ENCODE measurements at regions not wholly inside any gene's neighbourhood (a gene's known extent, or its start where the extent isn't known, plus 50 kb on each side); places are given as distances from the start of the nearest gene placed in this dataset.
A peak's percentile ranks its signal among the peaks of the same experiment; 100 is the strongest.
"Not testable (repeated sequence)": the region's sequence is repeated elsewhere in the genome, so short reads cannot be mapped to it uniquely, and the experiment has no call there.

DNA sequence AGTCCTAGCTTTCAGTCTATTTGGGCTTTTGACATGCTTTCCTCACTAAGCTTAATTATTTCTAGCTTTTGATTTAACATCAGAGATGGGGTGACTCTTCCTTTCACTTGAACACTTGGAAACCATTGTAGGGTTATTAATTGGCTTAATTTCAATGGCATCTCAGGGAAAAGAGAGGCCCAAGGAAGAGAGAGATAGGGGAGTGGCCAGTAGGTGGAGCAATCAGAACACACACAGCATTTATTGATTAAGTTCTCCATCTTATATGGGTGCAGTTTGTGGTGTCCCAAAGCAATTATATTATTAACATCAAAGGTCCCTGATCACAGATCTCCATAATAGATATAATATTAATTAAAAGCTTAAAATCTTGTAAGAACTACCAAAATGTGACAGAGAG, 1466.1 kb upstream of the SEL1L start:
- Histone ChIP-seq H3K9me3 (ENCODE audit: control insufficient read depth in 2 of 3, insufficient read depth in 1 of 3, low read length in 3 of 3) (no peaks in the 10 kb centered on the region), H3K9ac (ENCODE audit: low read length in 3 of 3) (no peak overlapping the region), H3K27me3 (ENCODE audit: control insufficient read depth, insufficient read depth, low read length) (no peaks in the 10 kb centered on the region), H3K4me3 (ENCODE audit: low read length in 3 of 3) (no peak overlapping the region), H3K4me1 (ENCODE audit: control insufficient read depth in 2 of 3, insufficient read depth in 2 of 3, low read depth in 1 of 3, low read length in 3 of 3) (no peaks in the 10 kb centered on the region), H3K36me3 (ENCODE audit: control insufficient read depth in 2 of 3, insufficient read depth in 3 of 3, low read length in 3 of 3) (no peaks in the 10 kb centered on the region), H3K27ac (ENCODE audit: low read depth in 2 of 2, low read length in 2 of 2) (no peak overlapping the region)
- DNase-seq: peak in 1 of 5 donors; percentile 10
- TF ChIP-seq CTCF (IDR thresholded peaks at IDR 0.05; ENCODE audit: borderline replicate concordance, extremely low read depth, insufficient read depth): no peak
- intact Hi-C loops (cut with DNase I): no loop called here
- FAIRE-seq: no peak

- Histone ChIP-seq H3K4me3 (ENCODE audit: low read length in 3 of 3) (no peak overlapping the region), H3K27ac (ENCODE audit: low read depth in 2 of 2, low read length in 2 of 2) (no peak overlapping the region), H3K4me1 (ENCODE audit: control insufficient read depth in 2 of 3, insufficient read depth in 2 of 3, low read depth in 1 of 3, low read length in 3 of 3) (no peaks in the 10 kb centered on the region), H3K9ac (ENCODE audit: low read length in 3 of 3) (no peak overlapping the region), H3K9me3 (ENCODE audit: control insufficient read depth in 2 of 3, insufficient read depth in 1 of 3, low read length in 3 of 3) (no peaks in the 10 kb centered on the region), H3K27me3 (ENCODE audit: control insufficient read depth, insufficient read depth, low read length) (no peaks in the 10 kb centered on the region), H3K36me3 (ENCODE audit: control insufficient read depth in 2 of 3, insufficient read depth in 3 of 3, low read length in 3 of 3) (no peaks in the 10 kb centered on the region)
- no peak for TF ChIP-seq CTCF (IDR thresholded peaks at IDR 0.05; ENCODE audit: borderline replicate concordance, extremely low read depth, insufficient read depth)
- intact Hi-C loops (cut with DNase I): no loop called here
- FAIRE-seq (no peak), DNase-seq (no peak)
Observed at GRCh38 chr14:83004456-83005006, 1470.9 kb upstream of the SEL1L start.

DNA sequence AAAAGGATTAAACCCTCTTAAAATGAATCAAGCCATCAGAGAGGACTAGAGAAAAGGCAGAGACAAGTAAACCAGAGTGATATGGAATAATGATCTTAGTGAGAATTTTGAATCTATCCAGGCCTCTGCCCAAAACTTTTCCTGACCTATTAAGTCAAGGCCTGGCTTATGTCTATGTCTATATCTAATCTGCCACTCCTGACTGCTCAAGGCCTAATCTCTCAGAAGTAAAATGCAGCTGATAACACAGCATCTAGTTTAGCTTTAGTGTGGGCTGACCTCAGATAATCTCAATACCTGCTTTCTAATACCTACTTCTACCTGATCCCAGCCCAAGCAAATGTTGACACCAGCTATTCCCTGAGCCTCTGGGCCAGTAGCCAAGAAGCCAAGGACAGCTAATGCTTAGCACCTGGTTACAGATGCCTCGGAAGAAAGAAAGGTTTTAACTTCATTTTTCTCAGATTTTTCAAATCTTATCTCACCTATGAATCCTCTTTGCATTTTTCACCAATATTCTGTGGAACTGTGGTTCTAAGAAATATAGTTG, 1472.5 kb upstream of the SEL1L start:
- intact Hi-C loops (cut with DNase I): no loop called here
- H3K4me1 ChIP-seq (ENCODE audit: control insufficient read depth in 2 of 3, insufficient read depth in 2 of 3, low read depth in 1 of 3, low read length in 3 of 3): no peaks in the 10 kb centered on the region
- H3K27ac ChIP-seq (ENCODE audit: low read depth in 2 of 2, low read length in 2 of 2): no peak overlapping the region

DNA sequence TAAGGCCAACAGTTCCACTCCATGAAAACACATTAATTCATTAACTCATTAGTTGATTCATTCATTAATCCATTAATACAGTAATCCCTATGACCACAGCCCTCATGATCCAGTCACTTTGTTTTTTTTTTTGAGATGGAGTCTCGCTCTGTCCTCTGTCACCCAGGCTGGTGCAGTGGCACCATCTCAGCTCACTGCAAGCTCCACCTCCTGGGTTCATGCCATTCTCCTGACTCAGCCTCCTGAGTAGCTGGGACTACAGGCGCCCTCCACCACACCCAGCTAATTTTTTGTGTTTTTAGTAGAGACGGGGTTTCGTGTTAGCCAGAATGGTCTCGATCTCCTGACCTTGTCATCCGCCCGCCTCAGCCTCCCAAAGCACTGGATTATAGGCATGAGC, 1473.4 kb upstream of the SEL1L start:
- H3K4me1 ChIP-seq (ENCODE audit: control insufficient read depth in 2 of 3, insufficient read depth in 2 of 3, low read depth in 1 of 3, low read length in 3 of 3); intact Hi-C loops (cut with DNase I); H3K4me3 ChIP-seq (ENCODE audit: low read length in 3 of 3): not testable (repeated sequence)

More for the DNA sequence above, 1472.5 kb upstream of the SEL1L start:
- TF ChIP-seq CTCF (IDR thresholded peaks at IDR 0.05; ENCODE audit: borderline replicate concordance, extremely low read depth, insufficient read depth): no peak
- FAIRE-seq (no peak), DNase-seq (no peak)
- H3K4me3 ChIP-seq (ENCODE audit: low read length in 3 of 3): no peak overlapping the region
- H3K36me3 ChIP-seq (ENCODE audit: control insufficient read depth in 2 of 3, insufficient read depth in 3 of 3, low read length in 3 of 3): no peaks in the 10 kb centered on the region
- H3K9ac ChIP-seq (ENCODE audit: low read length in 3 of 3): no peak overlapping the region
- no peaks in the 10 kb centered on the region for H3K9me3 ChIP-seq (ENCODE audit: control insufficient read depth in 2 of 3, insufficient read depth in 1 of 3, low read length in 3 of 3)
- no peaks in the 10 kb centered on the region for H3K27me3 ChIP-seq (ENCODE audit: control insufficient read depth, insufficient read depth, low read length)

More for the DNA sequence above, 1473.4 kb upstream of the SEL1L start:
- not testable (repeated sequence) for DNase-seq; H3K36me3 ChIP-seq (ENCODE audit: control insufficient read depth in 2 of 3, insufficient read depth in 3 of 3, low read length in 3 of 3); H3K9ac ChIP-seq (ENCODE audit: low read length in 3 of 3); H3K9me3 ChIP-seq (ENCODE audit: control insufficient read depth in 2 of 3, insufficient read depth in 1 of 3, low read length in 3 of 3); H3K27ac ChIP-seq (ENCODE audit: low read depth in 2 of 2, low read length in 2 of 2); H3K27me3 ChIP-seq (ENCODE audit: control insufficient read depth, insufficient read depth, low read length); FAIRE-seq

All from kidney (tissue), 13 donors.